ENCODE measurements at regions not wholly inside any gene's neighbourhood (a gene's known extent, or its start where the extent isn't known, plus 50 kb on each side); places are given as distances from the start of the nearest gene placed in this dataset.

GRCh38 chr9:75545287-75545686, 345.2 kb upstream of the PCSK5 start:
- no peaks in the 10 kb centered on the region for H3K4me1 ChIP-seq (ENCODE audit: control insufficient read depth in 1 of 2, insufficient read depth in 2 of 2, low read depth in 1 of 2, low read length in 1 of 2)
- H3K27me3 ChIP-seq (ENCODE audit: insufficient read depth): no peaks in the 10 kb centered on the region
- TF ChIP-seq NFIC (IDR thresholded peaks at IDR 0.05; ENCODE audit: borderline replicate concordance) (no peak), GABPA (IDR thresholded peaks at IDR 0.05; ENCODE audit: low read depth) (no peak), MXI1 (IDR thresholded peaks at IDR 0.05; ENCODE audit: low read depth, low read length) (no peak), USF1 (IDR thresholded peaks at IDR 0.05; ENCODE audit: borderline replicate concordance, low read depth) (no peak), RCOR1 (IDR thresholded peaks at IDR 0.05; ENCODE audit: low read length) (no peak), FOSL2 (IDR thresholded peaks at IDR 0.05; ENCODE audit: borderline replicate concordance, low read depth) (no peak), YY1 (IDR thresholded peaks at IDR 0.05; ENCODE audit: low read depth) (no peak), NRF1 (IDR thresholded peaks at IDR 0.05; ENCODE audit: low read depth, low read length) (no peak), MEF2A (IDR thresholded peaks at IDR 0.05; ENCODE audit: borderline replicate concordance, low read depth) (no peak), CHD2 (IDR thresholded peaks at IDR 0.05; ENCODE audit: low read length, partially characterized antibody) (no peak), GATA2 (CRISPR knock-in tag; IDR thresholded peaks at IDR 0.05) (no peak), SIN3A (IDR thresholded peaks at IDR 0.05; ENCODE audit: borderline replicate concordance, low read depth, low read length) (no peak), TEAD4 (IDR thresholded peaks at IDR 0.05; ENCODE audit: borderline replicate concordance, insufficient read depth) (no peak), RXRA (IDR thresholded peaks at IDR 0.05; ENCODE audit: borderline replicate concordance, low read depth) (no peak), RFX5 (IDR thresholded peaks at IDR 0.05; ENCODE audit: low read length) (no peak), POLR2AphosphoS5 (IDR thresholded peaks at IDR 0.05; ENCODE audit: low read depth, low read length) (no peak), REST (IDR thresholded peaks at IDR 0.05; ENCODE audit: low read depth, low read length) (no peak)
- TF ChIP-seq, protein P1, sequence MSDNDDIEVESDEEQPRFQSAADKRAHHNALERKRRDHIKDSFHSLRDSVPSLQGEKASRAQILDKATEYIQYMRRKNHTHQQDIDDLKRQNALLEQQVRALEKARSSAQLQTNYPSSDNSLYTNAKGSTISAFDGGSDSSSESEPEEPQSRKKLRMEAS (IDR thresholded peaks at IDR 0.05; ENCODE audit: low read depth): no peak
- TF ChIP-seq, protein P2, sequence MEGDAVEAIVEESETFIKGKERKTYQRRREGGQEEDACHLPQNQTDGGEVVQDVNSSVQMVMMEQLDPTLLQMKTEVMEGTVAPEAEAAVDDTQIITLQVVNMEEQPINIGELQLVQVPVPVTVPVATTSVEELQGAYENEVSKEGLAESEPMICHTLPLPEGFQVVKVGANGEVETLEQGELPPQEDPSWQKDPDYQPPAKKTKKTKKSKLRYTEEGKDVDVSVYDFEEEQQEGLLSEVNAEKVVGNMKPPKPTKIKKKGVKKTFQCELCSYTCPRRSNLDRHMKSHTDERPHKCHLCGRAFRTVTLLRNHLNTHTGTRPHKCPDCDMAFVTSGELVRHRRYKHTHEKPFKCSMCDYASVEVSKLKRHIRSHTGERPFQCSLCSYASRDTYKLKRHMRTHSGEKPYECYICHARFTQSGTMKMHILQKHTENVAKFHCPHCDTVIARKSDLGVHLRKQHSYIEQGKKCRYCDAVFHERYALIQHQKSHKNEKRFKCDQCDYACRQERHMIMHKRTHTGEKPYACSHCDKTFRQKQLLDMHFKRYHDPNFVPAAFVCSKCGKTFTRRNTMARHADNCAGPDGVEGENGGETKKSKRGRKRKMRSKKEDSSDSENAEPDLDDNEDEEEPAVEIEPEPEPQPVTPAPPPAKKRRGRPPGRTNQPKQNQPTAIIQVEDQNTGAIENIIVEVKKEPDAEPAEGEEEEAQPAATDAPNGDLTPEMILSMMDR (IDR thresholded peaks at IDR 0.05): no peak
- TF ChIP-seq, protein P3, sequence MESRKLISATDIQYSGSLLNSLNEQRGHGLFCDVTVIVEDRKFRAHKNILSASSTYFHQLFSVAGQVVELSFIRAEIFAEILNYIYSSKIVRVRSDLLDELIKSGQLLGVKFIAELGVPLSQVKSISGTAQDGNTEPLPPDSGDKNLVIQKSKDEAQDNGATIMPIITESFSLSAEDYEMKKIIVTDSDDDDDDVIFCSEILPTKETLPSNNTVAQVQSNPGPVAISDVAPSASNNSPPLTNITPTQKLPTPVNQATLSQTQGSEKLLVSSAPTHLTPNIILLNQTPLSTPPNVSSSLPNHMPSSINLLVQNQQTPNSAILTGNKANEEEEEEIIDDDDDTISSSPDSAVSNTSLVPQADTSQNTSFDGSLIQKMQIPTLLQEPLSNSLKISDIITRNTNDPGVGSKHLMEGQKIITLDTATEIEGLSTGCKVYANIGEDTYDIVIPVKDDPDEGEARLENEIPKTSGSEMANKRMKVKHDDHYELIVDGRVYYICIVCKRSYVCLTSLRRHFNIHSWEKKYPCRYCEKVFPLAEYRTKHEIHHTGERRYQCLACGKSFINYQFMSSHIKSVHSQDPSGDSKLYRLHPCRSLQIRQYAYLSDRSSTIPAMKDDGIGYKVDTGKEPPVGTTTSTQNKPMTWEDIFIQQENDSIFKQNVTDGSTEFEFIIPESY (IDR thresholded peaks at IDR 0.05; ENCODE audit: borderline replicate concordance, low read depth): no peak
- DNase-seq: no peak
- H3K9ac ChIP-seq: no peak overlapping the region
- H4K20me1 ChIP-seq (ENCODE audit: insufficient read depth): no peaks in the 10 kb centered on the region
- H3K27ac ChIP-seq (ENCODE audit: low read depth in 2 of 2, low read length in 1 of 2): no peak overlapping the region
- H3K79me2 ChIP-seq (ENCODE audit: insufficient read depth): no peaks in the 10 kb centered on the region
- H3K4me2 ChIP-seq: no peak overlapping the region
- no peaks in the 10 kb centered on the region for H3K36me3 ChIP-seq (replicated peaks in 1 of 2; ENCODE audit: control insufficient read depth in 1 of 2, insufficient read depth in 2 of 2, low read length in 1 of 2)
- H3K9me2 ChIP-seq: no peaks in the 10 kb centered on the region
- H3K9me3 ChIP-seq: no peaks in the 10 kb centered on the region
- WGBS (ENCODE audit: low lambda C conversion rate): 18% methylated on average over 3 of the region's 3 CpGs
- no peak overlapping the region for H3K4me3 ChIP-seq (ENCODE audit: low read depth in 2 of 2, low read length in 1 of 2)
- no peaks in the 10 kb centered on the region for H3F3A ChIP-seq (replicated peaks; ENCODE audit: insufficient read depth)
- POLR2A ChIA-PET: no interaction called here
- H2AFZ ChIP-seq (ENCODE audit: low read depth): no peak overlapping the region
- CTCF ChIA-PET: no interaction called here
